Muscle of leg (tissue), 3 donors: ENCODE measurements at regions not wholly inside any gene's neighbourhood (a gene's known extent, or its start where the extent isn't known, plus 50 kb on each side); places are given as distances from the start of the nearest gene placed in this dataset.

Experiments
- DNase-seq: peaks from one replicate; pipeline ENCODE4 v3.0.0; 2013
- H3K27ac ChIP-seq: one replicate; pipeline ENCODE4 v1.5.1; 2013; ENCODE audit warnings: mild to moderate bottlenecking, low read length, control low read depth
- H3K27me3 ChIP-seq: one replicate; pipeline ENCODE4 v1.6.1; 2013; ENCODE audit warnings: low read length; ENCODE audit not compliant: control insufficient read depth, insufficient read depth
- H3K36me3 ChIP-seq: one replicate; pipeline ENCODE4 v1.6.1; 2013; ENCODE audit warnings: low read length; ENCODE audit not compliant: control insufficient read depth, insufficient read depth
- H3K4me1 ChIP-seq: one replicate; pipeline ENCODE4 v1.6.1; 2013; ENCODE audit warnings: low read length; ENCODE audit not compliant: control insufficient read depth, insufficient read depth
- H3K4me3 ChIP-seq: one replicate; pipeline ENCODE4 v1.5.1; 2013; ENCODE audit warnings: low read length, control low read depth
- H3K9me3 ChIP-seq: replicated peaks from 2 replicates; pipeline ENCODE4 v1.6.1; 2013; ENCODE audit warnings: low read depth, low read length; ENCODE audit not compliant: control insufficient read depth
- WGBS: methylation state at CpG from one replicate; pipeline ENCODE4 v1.1.5; 2013; ENCODE audit warnings: missing lambda C conversion rate; ENCODE audit not compliant: insufficient coverage; 5-methylcytosine and 5-hydroxymethylcytosine counted together

- 84% methylated on average over 19 of the region's 19 CpGs for WGBS
- Histone ChIP-seq H3K27me3 (no peaks in the 10 kb centered on the region), H3K9me3 (no peaks in the 10 kb centered on the region), H3K4me3 (no peak overlapping the region), H3K4me1 (no peaks in the 10 kb centered on the region), H3K27ac (no peak overlapping the region), H3K36me3 (no peaks in the 10 kb centered on the region)
- no peak for DNase-seq
Observed at GRCh38 chr2:235139956-235140800, 188.4 kb downstream of the SH3BP4 start.

- 88% methylated on average over 5 of the region's 5 CpGs for WGBS
- H3K27me3 ChIP-seq: no peaks in the 10 kb centered on the region
- H3K9me3 ChIP-seq: no peaks in the 10 kb centered on the region
- H3K36me3 ChIP-seq: no peaks in the 10 kb centered on the region
- no peaks in the 10 kb centered on the region for H3K4me1 ChIP-seq
- no peak overlapping the region for H3K4me3 ChIP-seq
- DNase-seq: no peak
- no peak overlapping the region for H3K27ac ChIP-seq
Observed at GRCh38 chr2:235140801-235141081, 188.9 kb downstream of the SH3BP4 start.

GRCh38 chr2:235141411-235142128 is 189.8 kb downstream of the SH3BP4 start:
- H3K4me1 ChIP-seq: no peaks in the 10 kb centered on the region

GRCh38 chr2:235142601-235143000 is 190.8 kb downstream of the SH3BP4 start:
- Histone ChIP-seq H3K4me3 (no peak overlapping the region), H3K4me1 (no peaks in the 10 kb centered on the region), H3K27me3 (no peaks in the 10 kb centered on the region), H3K36me3 (no peaks in the 10 kb centered on the region), H3K9me3 (no peaks in the 10 kb centered on the region), H3K27ac (no peak overlapping the region)
- WGBS: 48% methylated on average over 4 of the region's 4 CpGs
- no peak for DNase-seq

More at GRCh38 chr2:235141411-235142128, 189.8 kb downstream of the SH3BP4 start:
- Histone ChIP-seq H3K36me3 (no peaks in the 10 kb centered on the region), H3K9me3 (no peaks in the 10 kb centered on the region), H3K27ac (no peak overlapping the region), H3K4me3 (no peak overlapping the region), H3K27me3 (no peaks in the 10 kb centered on the region)
- 92% methylated on average over 7 of the region's 12 CpGs for WGBS
- no peak for DNase-seq

GRCh38 chr2:235143789-235144188 is 192.0 kb downstream of the SH3BP4 start:
- Histone ChIP-seq H3K4me1 (no peaks in the 10 kb centered on the region), H3K4me3 (no peak overlapping the region), H3K27me3 (peaks cover 2% of the 10 kb centered on the region), H3K36me3 (no peaks in the 10 kb centered on the region), H3K27ac (no peak overlapping the region), H3K9me3 (no peaks in the 10 kb centered on the region)
- DNase-seq: no peak
- WGBS: no CpG with 5 or more reads among the region's 2 CpGs

GRCh38 chr2:235144291-235144690 is 192.5 kb downstream of the SH3BP4 start:
- no CpG with 5 or more reads among the region's 4 CpGs for WGBS
- Histone ChIP-seq H3K27me3 (peaks cover 5% of the 10 kb centered on the region), H3K9me3 (no peaks in the 10 kb centered on the region), H3K27ac (no peak overlapping the region), H3K4me3 (no peak overlapping the region), H3K4me1 (no peaks in the 10 kb centered on the region), H3K36me3 (no peaks in the 10 kb centered on the region)
- no peak for DNase-seq

GRCh38 chr2:235146206-235146605 is 194.4 kb downstream of the SH3BP4 start:
- no peaks in the 10 kb centered on the region for H3K36me3 ChIP-seq
- no peaks in the 10 kb centered on the region for H3K4me1 ChIP-seq
- H3K27me3 ChIP-seq: peaks cover 8% of the 10 kb centered on the region
- no peak overlapping the region for H3K27ac ChIP-seq
- no peak for DNase-seq
- no CpG with 5 or more reads among the region's 1 CpG for WGBS
- no peaks in the 10 kb centered on the region for H3K9me3 ChIP-seq
- no peak overlapping the region for H3K4me3 ChIP-seq

- Histone ChIP-seq H3K36me3 (no peaks in the 10 kb centered on the region), H3K9me3 (no peaks in the 10 kb centered on the region), H3K27me3 (peaks cover 8% of the 10 kb centered on the region), H3K4me3 (no peak overlapping the region), H3K27ac (no peak overlapping the region), H3K4me1 (no peaks in the 10 kb centered on the region)
- WGBS: 90% methylated on average over 8 of the region's 16 CpGs
- no peak for DNase-seq
Observed at GRCh38 chr2:235146871-235147565, 195.2 kb downstream of the SH3BP4 start.

GRCh38 chr2:235148201-235149170 is 196.7 kb downstream of the SH3BP4 start:
- peaks cover 8% of the 10 kb centered on the region for H3K27me3 ChIP-seq
- H3K36me3 ChIP-seq: no peaks in the 10 kb centered on the region
- no peak overlapping the region for H3K4me3 ChIP-seq
- H3K9me3 ChIP-seq: no peaks in the 10 kb centered on the region
- DNase-seq: no peak
- no peaks in the 10 kb centered on the region for H3K4me1 ChIP-seq
- H3K27ac ChIP-seq: no peak overlapping the region
- WGBS: 60% methylated on average over 1 of the region's 7 CpGs
